HG02943 (cell line): ENCODE measurements at regions not wholly inside any gene's neighbourhood (a gene's known extent, or its start where the extent isn't known, plus 50 kb on each side); places are given as distances from the start of the nearest gene placed in this dataset.

Source experiments
- ATAC-seq: cut with Tn5 transposase; IDR thresholded peaks from one replicate; pipeline ENCODE4 v1.9.1; 2021; ENCODE audit warnings: mild to moderate bottlenecking, low read depth, moderate library complexity; ENCODE audit not compliant: unreplicated experiment

- ATAC-seq: no peak
These were observed 159.1 kb downstream of the DLEU7 start for GRCh38 chr13:50684366-50684765.

DNA sequence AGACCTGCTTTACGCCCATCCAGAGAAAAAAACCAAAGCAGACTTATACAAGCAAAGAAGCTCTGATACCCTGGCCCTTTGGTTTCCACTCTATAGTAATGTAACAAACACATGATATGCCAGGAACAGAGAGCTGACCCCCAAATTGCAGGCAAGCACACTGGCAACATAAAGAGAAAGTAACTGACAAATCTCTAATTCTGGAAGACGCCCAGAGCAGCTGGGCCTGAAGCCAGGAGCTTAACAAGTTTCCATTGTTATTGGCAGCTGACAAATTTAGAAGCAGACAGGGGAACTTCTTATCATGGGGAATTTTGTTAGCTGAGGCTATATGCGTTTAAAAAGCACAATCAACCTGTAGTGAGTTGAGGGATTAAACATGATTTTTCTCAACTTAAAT is 158.0 kb downstream of the DLEU7 start:
- no peak for ATAC-seq

GRCh38 chr13:50685956-50686355 is 157.5 kb downstream of the DLEU7 start:
- no peak for ATAC-seq

DNA sequence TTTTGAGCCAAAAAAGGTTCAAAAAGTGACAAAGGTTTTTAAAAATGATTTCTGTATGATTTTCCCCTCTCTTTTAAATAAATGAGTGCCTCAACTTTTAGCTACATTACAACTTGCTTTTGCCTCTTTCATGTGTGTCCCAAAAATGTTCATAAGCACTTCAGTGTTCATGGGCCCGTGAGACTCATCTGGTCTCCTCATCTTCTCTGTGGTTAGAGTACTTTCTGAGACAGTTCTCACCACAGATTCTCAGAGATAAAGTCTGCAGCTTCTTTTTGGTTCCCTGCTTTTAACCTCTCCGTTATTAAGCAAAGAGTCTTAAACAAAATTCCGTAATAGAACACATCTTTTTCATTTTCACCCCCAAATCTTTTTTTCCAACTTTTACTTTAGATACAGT is 156.9 kb downstream of the DLEU7 start:
- no peak for ATAC-seq

GRCh38 chr13:50687545-50687944 is 155.9 kb downstream of the DLEU7 start:
- ATAC-seq: no peak

GRCh38 chr13:50690006-50690405 is 153.5 kb downstream of the DLEU7 start:
- ATAC-seq: no peak

GRCh38 chr13:50691176-50691680 is 152.3 kb downstream of the DLEU7 start:
- no peak for ATAC-seq

DNA sequence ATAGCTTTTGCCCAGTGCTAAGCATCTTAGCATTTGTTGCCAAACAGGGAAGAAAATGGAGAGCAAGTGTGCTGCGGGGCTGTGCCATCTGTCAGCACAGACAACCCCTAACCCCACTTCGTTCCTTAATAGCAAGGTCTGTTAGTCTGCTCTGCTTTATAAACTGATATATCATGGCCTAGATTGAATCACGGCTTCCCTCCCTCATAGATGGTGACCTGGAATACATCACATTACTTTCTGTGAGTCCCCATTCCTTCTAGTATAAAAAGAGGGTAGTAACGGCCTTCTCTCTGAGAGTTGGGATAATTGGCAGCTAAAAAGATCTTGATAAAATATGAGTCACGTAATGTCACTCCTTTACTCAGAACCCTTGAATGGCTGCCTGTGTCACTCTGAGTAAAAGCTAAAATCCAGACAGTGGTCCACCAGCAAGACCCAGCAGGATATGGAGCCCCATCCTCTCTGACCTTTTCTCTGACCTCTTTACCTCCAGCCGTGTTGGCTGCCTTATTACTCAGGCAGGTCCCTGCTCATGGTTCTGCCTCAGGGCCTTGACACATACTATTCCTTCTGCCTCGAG is 151.7 kb downstream of the DLEU7 start:
- no peak for ATAC-seq

- no peak for ATAC-seq
These were observed 151.0 kb downstream of the DLEU7 start for GRCh38 chr13:50692396-50692915.

DNA sequence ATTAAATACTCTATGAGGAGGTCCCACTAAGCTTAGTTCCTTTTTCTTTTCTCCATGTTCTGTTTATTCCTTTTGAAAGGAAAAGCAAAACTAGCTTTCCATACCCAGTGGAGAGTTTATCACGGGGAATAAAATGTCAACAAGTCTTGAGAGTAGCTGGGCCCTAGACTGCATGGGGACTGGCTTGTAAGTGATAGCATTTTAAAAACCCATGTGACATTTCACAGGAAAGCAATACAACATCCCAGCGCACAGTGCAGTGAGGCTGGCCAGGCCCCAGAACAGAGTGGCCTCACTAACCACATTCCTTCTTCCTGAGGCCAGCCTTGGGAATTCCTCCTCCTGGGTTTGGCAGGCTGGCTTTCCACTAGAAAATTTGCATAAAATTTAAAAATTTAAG is 149.8 kb downstream of the DLEU7 start:
- ATAC-seq: no peak

- ATAC-seq: no peak
These were observed 145.5 kb downstream of the DLEU7 start for GRCh38 chr13:50697746-50698539.

DNA sequence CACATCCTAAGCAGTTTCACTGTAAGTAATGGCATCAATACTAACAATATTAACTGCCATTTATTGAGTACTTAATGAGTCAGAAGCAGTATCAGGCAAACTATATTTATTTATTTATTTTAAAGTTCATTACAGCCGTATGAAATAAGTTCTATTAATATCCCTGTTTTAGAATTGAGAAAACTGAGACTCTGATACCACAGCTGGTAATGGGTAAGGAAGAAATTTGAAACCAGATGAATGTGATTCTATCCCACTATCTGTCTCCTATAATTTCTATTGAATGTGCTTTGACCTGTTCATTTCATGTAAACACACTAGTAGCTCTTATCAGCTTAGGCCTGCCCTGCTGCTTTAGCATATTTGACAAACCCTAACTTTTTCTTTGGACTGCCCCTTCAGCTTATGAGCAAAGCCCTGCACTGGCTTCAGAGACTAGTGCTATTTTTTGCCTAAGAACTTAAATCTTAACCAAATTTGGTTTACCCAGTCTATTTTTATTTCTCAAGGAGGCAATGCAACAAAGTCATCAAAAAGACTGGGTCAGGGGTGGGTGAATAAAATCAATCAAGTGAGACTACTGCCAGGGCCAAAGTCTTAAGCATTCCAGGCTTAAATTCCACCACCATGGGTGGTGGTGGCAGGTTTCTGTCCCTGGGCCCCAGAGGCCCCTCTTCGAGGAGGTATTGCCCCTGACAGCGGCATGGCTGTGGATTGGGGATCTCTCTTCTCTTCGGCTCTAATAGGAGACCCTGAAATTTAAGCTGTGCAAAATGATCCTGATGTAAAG is 143.4 kb downstream of the DLEU7 start:
- no peak for ATAC-seq

DNA sequence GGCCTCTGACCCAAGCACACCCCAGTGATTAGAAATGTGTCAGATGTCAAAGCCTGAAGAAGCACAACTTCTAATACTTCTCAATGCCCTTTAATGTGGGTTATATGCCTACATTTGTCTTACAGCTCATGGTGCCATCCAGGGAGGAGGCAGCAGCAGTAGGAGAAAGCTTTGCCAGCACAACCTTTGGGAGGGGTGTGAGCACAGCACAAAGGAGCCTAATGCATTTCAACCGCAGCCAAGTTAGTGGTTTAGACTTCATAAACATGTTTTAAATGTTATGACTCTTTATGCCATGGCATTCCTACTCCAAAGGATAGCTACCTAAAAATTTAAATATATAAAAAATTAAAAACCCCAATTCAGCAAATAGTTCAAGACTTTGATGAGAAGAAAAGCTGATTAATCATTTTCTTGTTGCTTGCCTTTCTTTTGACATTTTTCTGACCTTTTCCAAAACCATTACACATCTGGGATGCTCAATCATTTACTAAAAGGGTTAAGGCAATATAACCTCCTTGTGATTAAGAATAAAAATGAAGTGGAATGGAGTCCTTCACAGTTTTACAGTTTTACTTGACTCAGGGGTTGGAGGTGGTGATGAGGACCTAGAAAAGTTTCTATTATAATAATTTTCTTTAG is 142.7 kb downstream of the DLEU7 start:
- no peak for ATAC-seq

DNA sequence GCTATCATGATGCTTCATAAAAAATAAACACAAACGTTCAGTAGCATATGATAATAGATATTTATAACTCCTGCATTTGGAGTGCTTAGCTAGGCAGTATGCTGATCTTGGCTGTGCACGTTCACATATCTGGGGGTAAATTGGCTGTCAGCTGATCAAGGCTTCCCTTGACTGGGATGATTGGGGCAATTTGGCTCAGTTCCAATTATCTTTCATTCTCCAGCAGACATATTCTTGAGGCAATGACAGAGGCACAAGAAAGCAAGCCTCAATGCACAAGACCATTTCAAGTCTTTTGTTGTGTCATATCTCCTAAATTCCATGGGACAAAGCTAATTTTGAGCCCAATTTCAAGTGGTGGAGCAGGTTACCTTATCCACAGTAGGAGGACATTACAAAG is 142.0 kb downstream of the DLEU7 start:
- ATAC-seq: no peak

- ATAC-seq: no peak
These were observed 137.0 kb downstream of the DLEU7 start for GRCh38 chr13:50706505-50706904.

- no peak for ATAC-seq
These were observed 135.9 kb downstream of the DLEU7 start for GRCh38 chr13:50707628-50708027.

DNA sequence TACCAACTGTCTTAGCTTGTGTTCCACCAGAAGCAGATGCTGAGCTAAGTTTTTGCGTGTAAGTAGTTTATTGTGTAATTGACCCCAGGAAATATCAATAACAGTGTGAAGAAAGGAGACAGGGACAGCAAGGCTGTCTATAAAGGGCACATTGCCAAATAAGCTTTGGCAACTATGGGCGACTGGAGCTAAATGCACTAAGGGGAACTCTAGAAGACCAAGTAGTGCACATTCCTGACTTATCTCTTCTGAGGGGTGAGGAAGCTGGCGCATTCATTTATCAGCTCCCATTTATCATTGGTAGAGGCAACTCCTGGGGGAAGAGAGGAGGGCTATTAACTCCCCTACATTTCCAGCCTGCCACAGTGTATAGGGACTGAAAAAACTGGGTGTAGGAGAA is 135.0 kb downstream of the DLEU7 start:
- no peak for ATAC-seq

DNA sequence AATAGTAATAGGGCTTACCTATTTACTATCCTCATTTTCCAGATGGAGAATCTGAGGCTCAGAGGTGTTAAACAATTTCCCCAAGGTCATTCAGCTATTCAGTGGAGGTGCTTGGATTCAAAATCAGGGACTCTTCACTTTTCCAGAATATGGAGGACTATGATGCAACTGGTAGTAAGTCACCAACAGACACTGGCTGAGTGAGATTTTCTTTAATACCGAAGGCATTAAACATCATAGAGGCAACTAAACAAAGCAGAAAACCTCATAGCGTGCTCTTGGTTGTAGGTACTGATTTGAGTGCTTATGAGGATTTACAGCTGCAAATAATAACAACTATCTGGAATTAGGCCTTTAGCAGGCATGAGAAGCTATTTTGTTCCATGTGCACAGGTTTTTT is 134.4 kb downstream of the DLEU7 start:
- ATAC-seq: no peak

- no peak for ATAC-seq
These were observed 132.2 kb downstream of the DLEU7 start for GRCh38 chr13:50711131-50711815.

DNA sequence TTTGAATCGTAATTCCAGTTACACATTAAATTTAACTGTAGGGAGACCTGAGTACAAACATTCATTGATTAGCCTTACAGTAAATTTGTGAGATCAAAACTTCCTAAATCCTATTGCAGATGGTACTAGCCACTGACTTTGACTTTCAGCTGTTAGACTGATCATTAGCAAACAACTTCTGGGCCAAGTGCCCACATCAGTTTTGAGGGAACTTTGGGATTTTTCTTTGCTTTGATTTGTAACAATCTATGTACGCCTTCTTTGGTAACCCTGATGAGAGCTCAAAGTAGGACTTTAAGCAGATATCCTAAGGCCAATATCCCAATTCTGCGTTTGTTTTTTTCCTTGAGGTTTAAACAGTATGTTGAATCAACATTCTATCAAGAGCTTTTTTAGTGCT is 131.5 kb downstream of the DLEU7 start:
- no peak for ATAC-seq
